H9 (cell line): ENCODE measurements at regions not wholly inside any gene's neighbourhood (a gene's known extent, or its start where the extent isn't known, plus 50 kb on each side); places are given as distances from the start of the nearest gene placed in this dataset.

Experiments
- DNase-seq: peaks from one replicate; pipeline ENCODE4 v3.0.0-alpha.2; 2017
- H2AFZ ChIP-seq: one replicate; pipeline ENCODE4 v1.6.1; 2013; ENCODE audit warnings: mild to moderate bottlenecking, low read length, control low read depth, moderate library complexity
- H2AK5ac ChIP-seq: 2 replicates; pipeline ENCODE4 v1.6.1; 2013; ENCODE audit warnings: low read length, control low read depth, mixed read lengths; ENCODE audit not compliant: insufficient read length
- H2BK120ac ChIP-seq: one replicate; pipeline ENCODE4 v1.6.1; 2013; ENCODE audit warnings: low read depth, mild to moderate bottlenecking, low read length, control low read depth, inconsistent platforms; ENCODE audit not compliant: poor library complexity, severe bottlenecking
- H2BK12ac ChIP-seq: 2 replicates; pipeline ENCODE4 v1.6.1; 2013; ENCODE audit warnings: low read length, control low read depth, mixed read lengths, low read depth; ENCODE audit not compliant: insufficient read length
- H2BK15ac ChIP-seq: 2 replicates; pipeline ENCODE4 v1.6.1; 2013; ENCODE audit warnings: low read depth, low read length, control low read depth
- H2BK20ac ChIP-seq: one replicate; pipeline ENCODE4 v1.6.1; 2013; ENCODE audit warnings: low read depth, mild to moderate bottlenecking, low read length, control low read depth, inconsistent platforms; ENCODE audit not compliant: poor library complexity, severe bottlenecking
- H2BK5ac ChIP-seq: 2 replicates; pipeline ENCODE4 v1.6.1; 2013; ENCODE audit warnings: low read length, control low read depth, mixed read lengths; ENCODE audit not compliant: insufficient read length
- H3K14ac ChIP-seq: 2 replicates; pipeline ENCODE4 v1.6.1; 2013; ENCODE audit warnings: low read length, control low read depth; ENCODE audit not compliant: insufficient read depth
- H3K18ac ChIP-seq: 2 replicates; pipeline ENCODE4 v1.6.1; 2013; ENCODE audit warnings: low read depth, mild to moderate bottlenecking, mixed read lengths, low read length, control low read depth; ENCODE audit not compliant: insufficient read length
- H3K23ac ChIP-seq: 2 replicates; pipeline ENCODE4 v1.6.1; 2013; ENCODE audit warnings: low read length, control low read depth, mixed read lengths, low read depth; ENCODE audit not compliant: insufficient read length
- H3K23me2 ChIP-seq: 2 replicates; pipeline ENCODE4 v1.6.1; 2013; ENCODE audit warnings: low read depth, mild to moderate bottlenecking, mixed read lengths, low read length, control low read depth; ENCODE audit not compliant: insufficient read length, poor library complexity, severe bottlenecking
- H3K27ac ChIP-seq: 2 replicates; pipeline ENCODE4 v1.5.1; 2013; ENCODE audit warnings: low read length, control low read depth, mixed read lengths, low read depth; ENCODE audit not compliant: insufficient read length
- H3K27me3 ChIP-seq: 2 replicates; pipeline ENCODE4 v1.6.1; 2013; ENCODE audit warnings: low read length, control low read depth, inconsistent platforms; ENCODE audit not compliant: insufficient read depth
- H3K4ac ChIP-seq: 2 replicates; pipeline ENCODE4 v1.6.1; 2013; ENCODE audit warnings: low read depth, mild to moderate bottlenecking, control low read depth, inconsistent platforms, low read length, moderate library complexity
- H3K4me1 ChIP-seq: 2 replicates; pipeline ENCODE4 v1.6.1; 2013; ENCODE audit warnings: low read length, control low read depth, inconsistent platforms; ENCODE audit not compliant: insufficient read depth
- H3K4me2 ChIP-seq: 2 replicates; pipeline ENCODE4 v1.6.1; 2013; ENCODE audit warnings: low read length, control low read depth, mixed read lengths; ENCODE audit not compliant: insufficient read length, insufficient read depth
- H3K56ac ChIP-seq: 2 replicates; pipeline ENCODE4 v1.6.1; 2013; ENCODE audit warnings: low read depth, mild to moderate bottlenecking, mixed read lengths, low read length, control low read depth; ENCODE audit not compliant: insufficient read length
- H3K79me1 ChIP-seq: 2 replicates; pipeline ENCODE4 v1.6.1; 2013; ENCODE audit warnings: low read depth, mild to moderate bottlenecking, moderate library complexity, low read length, control low read depth, inconsistent platforms; ENCODE audit not compliant: insufficient read depth, poor library complexity, severe bottlenecking
- H3K79me2 ChIP-seq: 2 replicates; pipeline ENCODE4 v1.6.1; 2013; ENCODE audit warnings: low read length, control low read depth, inconsistent platforms; ENCODE audit not compliant: insufficient read depth
- H3K9ac ChIP-seq: 2 replicates; pipeline ENCODE4 v1.6.1; 2013; ENCODE audit warnings: low read length, control low read depth, mixed read lengths; ENCODE audit not compliant: insufficient read length; ENCODE audit errors: extremely low read depth
- H3K9me3 ChIP-seq: one replicate; pipeline ENCODE4 v1.6.1; 2013; ENCODE audit warnings: low read depth, low read length, inconsistent platforms; ENCODE audit not compliant: control insufficient read depth
- H3T11ph ChIP-seq: one replicate; pipeline ENCODE4 v1.6.1; 2013; ENCODE audit warnings: mild to moderate bottlenecking, low read length, control low read depth, inconsistent platforms
- H4K20me1 ChIP-seq: one replicate; pipeline ENCODE4 v1.6.1; 2013; ENCODE audit not compliant: control insufficient read depth, insufficient read length, insufficient read depth
- H4K5ac ChIP-seq: 2 replicates; pipeline ENCODE4 v1.6.1; 2013; ENCODE audit warnings: low read depth, mild to moderate bottlenecking, mixed read lengths, low read length, control low read depth; ENCODE audit not compliant: insufficient read length
- H4K8ac ChIP-seq: replicated peaks from 2 replicates; pipeline ENCODE4 v1.6.1; 2013; ENCODE audit warnings: low read length, control low read depth, mixed read lengths, low read depth; ENCODE audit not compliant: insufficient read length
- H4K91ac ChIP-seq: 2 replicates; pipeline ENCODE4 v1.6.1; 2013; ENCODE audit warnings: low read depth, mild to moderate bottlenecking, moderate library complexity, mixed read lengths, low read length, control low read depth; ENCODE audit not compliant: insufficient read length
- H3K27ac Mint-ChIP-seq, 3 experiments: 2 replicates in 2 of 3; 3 replicates in 1 of 3; pipeline ENCODE4 v1.8.0; 2020 to 2021; ENCODE audit warnings: mixed read lengths in 3 of 3, mild to moderate bottlenecking in 1 of 3, moderate library complexity in 1 of 3
- H3K27me3 Mint-ChIP-seq: 2 replicates; pipeline ENCODE4 v1.8.0; 2021; ENCODE audit warnings: low read depth, mild to moderate bottlenecking, moderate library complexity, mixed read lengths
- H3K36me3 Mint-ChIP-seq, 3 experiments: 2 replicates in 2 of 3; 3 replicates in 1 of 3; pipeline ENCODE4 v1.8.0; 2020 to 2021; ENCODE audit warnings: low read depth in 3 of 3, mixed read lengths in 3 of 3; ENCODE audit not compliant: insufficient read depth in 1 of 3
- H3K4me1 Mint-ChIP-seq, 2 experiments: 2 replicates each; pipeline ENCODE4 v1.8.0; 2020; ENCODE audit warnings: mixed read lengths in 2 of 2
- H3K4me3 Mint-ChIP-seq, 2 experiments: 2 replicates in 1 of 2; 3 replicates in 1 of 2; pipeline ENCODE4 v1.8.0; 2020 to 2021; ENCODE audit warnings: mild to moderate bottlenecking in 2 of 2, mixed read lengths in 2 of 2, moderate library complexity in 1 of 2
- H3K9me3 Mint-ChIP-seq, 2 experiments: 2 replicates in 1 of 2; 3 replicates in 1 of 2; pipeline ENCODE4 v1.8.0; 2020; ENCODE audit warnings: mild to moderate bottlenecking in 2 of 2, mixed read lengths in 2 of 2, moderate library complexity in 1 of 2
- WGBS: extraction: QIAGEN DNeasy Blood & Tissue Kit; methylation state at CpG from one replicate; pipeline ENCODE4 v1.1.7; 2013; ENCODE audit warnings: missing lambda C conversion rate, low lambda C conversion rate, mixed read lengths; ENCODE audit not compliant: insufficient read length; ENCODE audit errors: extremely low coverage; 5-methylcytosine and 5-hydroxymethylcytosine counted together
- TF ChIP-seq, protein P1 (sequence below): fragments of 200-600 bp; sonication (generic); conservative IDR thresholded peaks from 3 replicates; pipeline ENCODE4 v1.8.0; 2021; ENCODE audit warnings: antibody characterized with exemption, mild to moderate bottlenecking

DNA sequence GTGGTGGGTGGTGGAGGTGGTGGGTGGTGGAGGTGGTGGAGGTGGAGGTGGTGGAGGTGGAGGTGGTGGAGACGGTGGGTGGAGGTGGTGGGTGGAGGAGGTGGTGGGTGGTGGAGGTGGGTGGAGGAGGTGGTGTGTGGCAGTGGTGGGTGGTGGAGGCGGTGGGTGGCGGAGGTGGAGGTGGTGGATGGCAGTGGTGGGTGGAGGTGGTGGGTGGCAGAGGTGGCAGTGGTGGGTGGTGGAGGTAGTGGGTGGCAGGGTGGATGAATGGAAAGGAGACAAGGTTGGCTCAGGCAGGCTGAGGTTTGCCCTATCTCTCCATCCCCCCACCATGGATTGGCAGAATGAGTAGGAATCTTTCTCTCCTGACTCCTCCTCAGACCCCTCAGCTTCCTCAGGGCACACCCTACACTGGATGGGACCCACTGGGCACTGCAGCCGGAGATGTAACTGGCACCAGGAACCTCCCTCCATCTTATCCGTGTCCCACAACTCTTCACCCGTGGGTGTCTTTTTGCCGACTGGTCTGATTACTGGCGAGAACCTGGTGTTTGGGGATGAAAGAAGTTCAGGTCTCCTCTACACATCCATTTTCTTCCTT lies 166.3 kb downstream of the C9orf50 start:
- H3K23me2 ChIP-seq: peaks cover 2% of the 10 kb centered on the region
- no peak overlapping the region for H2AK5ac ChIP-seq
- no peak overlapping the region for H2BK120ac ChIP-seq
- H3K79me1 ChIP-seq: no peaks in the 10 kb centered on the region
- no peaks in the 10 kb centered on the region; the same call in 1 of the 2 replicates for H3K4me1 ChIP-seq
- Mint-ChIP-seq H3K9me3 (peaks cover 0 to 5% of the 10 kb centered on the region in 2 experiments; a peak in 3 of 5 replicates), H3K27ac (no peak overlapping the region), H3K36me3 (no peaks in the 10 kb centered on the region), H3K4me1 (peaks cover 29 to 35% of the 10 kb centered on the region in 2 experiments), H3K4me3 (no peak overlapping the region), H3K27me3 (peaks cover 51% of the 10 kb centered on the region)
- H3K23ac ChIP-seq: no peak overlapping the region
- H2BK12ac ChIP-seq: no peak overlapping the region
- H3K9ac ChIP-seq: no peak overlapping the region
- H3K9me3 ChIP-seq: no peaks in the 10 kb centered on the region
- no peak for DNase-seq
- H2BK5ac ChIP-seq: no peak overlapping the region
- H4K20me1 ChIP-seq: no peaks in the 10 kb centered on the region
- no peak overlapping the region for H2BK15ac ChIP-seq
- TF ChIP-seq, protein P1, sequence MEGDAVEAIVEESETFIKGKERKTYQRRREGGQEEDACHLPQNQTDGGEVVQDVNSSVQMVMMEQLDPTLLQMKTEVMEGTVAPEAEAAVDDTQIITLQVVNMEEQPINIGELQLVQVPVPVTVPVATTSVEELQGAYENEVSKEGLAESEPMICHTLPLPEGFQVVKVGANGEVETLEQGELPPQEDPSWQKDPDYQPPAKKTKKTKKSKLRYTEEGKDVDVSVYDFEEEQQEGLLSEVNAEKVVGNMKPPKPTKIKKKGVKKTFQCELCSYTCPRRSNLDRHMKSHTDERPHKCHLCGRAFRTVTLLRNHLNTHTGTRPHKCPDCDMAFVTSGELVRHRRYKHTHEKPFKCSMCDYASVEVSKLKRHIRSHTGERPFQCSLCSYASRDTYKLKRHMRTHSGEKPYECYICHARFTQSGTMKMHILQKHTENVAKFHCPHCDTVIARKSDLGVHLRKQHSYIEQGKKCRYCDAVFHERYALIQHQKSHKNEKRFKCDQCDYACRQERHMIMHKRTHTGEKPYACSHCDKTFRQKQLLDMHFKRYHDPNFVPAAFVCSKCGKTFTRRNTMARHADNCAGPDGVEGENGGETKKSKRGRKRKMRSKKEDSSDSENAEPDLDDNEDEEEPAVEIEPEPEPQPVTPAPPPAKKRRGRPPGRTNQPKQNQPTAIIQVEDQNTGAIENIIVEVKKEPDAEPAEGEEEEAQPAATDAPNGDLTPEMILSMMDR: no peak
- no peak overlapping the region for H3T11ph ChIP-seq
- no peak overlapping the region for H3K27ac ChIP-seq
- no peak overlapping the region for H4K5ac ChIP-seq
- H3K56ac ChIP-seq: no peak overlapping the region
- H3K4me2 ChIP-seq: no peak overlapping the region
- no CpG with 5 or more reads among the region's 8 CpGs for WGBS
- no peak overlapping the region for H4K8ac ChIP-seq
- H3K27me3 ChIP-seq: no peaks in the 10 kb centered on the region; the same call in 1 of the 2 replicates
- no peak overlapping the region for H2BK20ac ChIP-seq
- no peaks in the 10 kb centered on the region for H3K79me2 ChIP-seq
- no peak overlapping the region for H2AFZ ChIP-seq
- no peak overlapping the region for H4K91ac ChIP-seq
- H3K18ac ChIP-seq: no peak overlapping the region
- H3K14ac ChIP-seq: no peak overlapping the region
- no peak overlapping the region for H3K4ac ChIP-seq
